ENCODE measurements at regions not wholly inside any gene's neighbourhood (a gene's known extent, or its start where the extent isn't known, plus 50 kb on each side); places are given as distances from the start of the nearest gene placed in this dataset.

DNA sequence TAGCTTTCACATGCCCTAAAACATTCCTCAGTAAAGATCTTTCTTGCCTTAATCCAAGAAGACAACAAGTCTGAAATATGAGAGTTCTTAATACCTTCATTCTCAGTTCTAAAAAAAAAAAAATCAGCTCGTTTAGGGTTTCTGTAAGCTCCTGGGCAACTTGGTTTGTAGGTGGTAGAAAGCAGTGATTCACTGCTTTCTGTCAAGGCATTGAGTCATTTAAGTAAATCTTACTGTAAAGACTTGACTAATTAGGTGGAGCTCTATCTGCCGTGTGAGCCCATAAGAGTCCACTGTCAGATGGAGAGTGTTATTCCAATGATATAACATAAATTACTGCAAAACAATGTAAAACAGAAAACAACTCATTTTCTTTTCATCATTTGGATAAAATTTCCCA, 56.1 kb upstream of the MAST4 start:
- no peak overlapping the region for H3K4me3 ChIP-seq
- DNase-seq (ENCODE audit: low spot score in 2 of 2), result no peak
- H3K9me3 ChIP-seq, result no peaks in the 10 kb centered on the region
- no peaks in the 10 kb centered on the region for H3K4me1 ChIP-seq
- no peak overlapping the region for H3K27ac ChIP-seq
- H3K36me3 ChIP-seq, result no peaks in the 10 kb centered on the region
- no peaks in the 10 kb centered on the region for H3K27me3 ChIP-seq
- TF ChIP-seq POLR2AphosphoS5 (IDR thresholded peaks at IDR 0.05), result no peak
- no peak for TF ChIP-seq EP300 (IDR thresholded peaks at IDR 0.05)
- TF ChIP-seq, protein P1, sequence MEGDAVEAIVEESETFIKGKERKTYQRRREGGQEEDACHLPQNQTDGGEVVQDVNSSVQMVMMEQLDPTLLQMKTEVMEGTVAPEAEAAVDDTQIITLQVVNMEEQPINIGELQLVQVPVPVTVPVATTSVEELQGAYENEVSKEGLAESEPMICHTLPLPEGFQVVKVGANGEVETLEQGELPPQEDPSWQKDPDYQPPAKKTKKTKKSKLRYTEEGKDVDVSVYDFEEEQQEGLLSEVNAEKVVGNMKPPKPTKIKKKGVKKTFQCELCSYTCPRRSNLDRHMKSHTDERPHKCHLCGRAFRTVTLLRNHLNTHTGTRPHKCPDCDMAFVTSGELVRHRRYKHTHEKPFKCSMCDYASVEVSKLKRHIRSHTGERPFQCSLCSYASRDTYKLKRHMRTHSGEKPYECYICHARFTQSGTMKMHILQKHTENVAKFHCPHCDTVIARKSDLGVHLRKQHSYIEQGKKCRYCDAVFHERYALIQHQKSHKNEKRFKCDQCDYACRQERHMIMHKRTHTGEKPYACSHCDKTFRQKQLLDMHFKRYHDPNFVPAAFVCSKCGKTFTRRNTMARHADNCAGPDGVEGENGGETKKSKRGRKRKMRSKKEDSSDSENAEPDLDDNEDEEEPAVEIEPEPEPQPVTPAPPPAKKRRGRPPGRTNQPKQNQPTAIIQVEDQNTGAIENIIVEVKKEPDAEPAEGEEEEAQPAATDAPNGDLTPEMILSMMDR (IDR thresholded peaks at IDR 0.05), result no peak
- TF ChIP-seq POLR2A (IDR thresholded peaks at IDR 0.05), result no peak
- WGBS, result 67% methylated on average over 2 of the region's 2 CpGs

DNA sequence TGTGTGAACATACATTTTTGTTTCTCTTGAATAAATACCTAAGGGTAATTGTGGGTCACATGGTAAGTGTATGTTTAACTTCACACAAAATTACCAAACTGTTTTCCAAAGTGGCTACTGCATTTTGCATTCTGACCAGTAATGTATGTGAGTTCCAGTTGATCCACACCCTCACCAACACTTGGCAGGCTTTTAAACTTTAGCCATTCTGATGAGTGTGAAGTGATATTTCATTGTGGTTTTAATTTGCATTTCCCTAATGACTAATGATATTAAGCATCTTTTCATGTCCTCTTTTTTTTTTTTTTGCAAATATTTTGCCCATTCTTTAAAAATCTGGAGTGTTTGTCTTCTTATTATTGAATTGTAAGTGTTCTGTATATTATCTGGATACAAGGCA, 53.5 kb upstream of the MAST4 start:
- TF ChIP-seq POLR2A (IDR thresholded peaks at IDR 0.05) (no peak), EP300 (IDR thresholded peaks at IDR 0.05) (no peak), POLR2AphosphoS5 (IDR thresholded peaks at IDR 0.05) (no peak)
- TF ChIP-seq, protein P1 (IDR thresholded peaks at IDR 0.05), result no peak

More for the DNA sequence above, 53.5 kb upstream of the MAST4 start:
- H3K4me3 ChIP-seq, result no peak overlapping the region
- H3K9me3 ChIP-seq, result peaks cover 7% of the 10 kb centered on the region
- H3K27ac ChIP-seq, result no peak overlapping the region
- H3K4me1 ChIP-seq, result no peaks in the 10 kb centered on the region
- H3K27me3 ChIP-seq, result no peaks in the 10 kb centered on the region
- H3K36me3 ChIP-seq, result no peaks in the 10 kb centered on the region
- no peak for DNase-seq (ENCODE audit: low spot score in 2 of 2)

All from suprapubic skin (tissue), 4 donors.